ENCODE measurements at regions not wholly inside any gene's neighbourhood (a gene's known extent, or its start where the extent isn't known, plus 50 kb on each side); places are given as distances from the start of the nearest gene placed in this dataset.

DNA sequence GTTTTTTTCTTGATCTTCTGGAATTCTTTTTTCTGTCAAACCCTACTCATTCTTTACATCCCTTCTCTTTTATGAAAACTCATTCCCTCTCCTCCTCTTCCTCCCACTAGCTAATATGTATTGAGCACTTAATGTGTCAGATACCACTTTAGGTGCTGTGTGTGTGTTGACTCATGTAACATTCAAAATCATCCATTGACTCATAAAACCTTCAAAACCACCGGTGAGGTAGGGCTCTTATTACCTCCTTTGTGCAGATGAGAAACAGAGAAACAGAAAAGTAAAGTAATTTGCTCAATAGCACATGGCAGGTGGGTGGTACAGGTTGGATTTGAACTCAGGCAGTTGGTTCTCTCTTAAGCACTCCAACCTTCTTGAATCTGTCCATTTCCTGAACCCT lies 136.3 kb upstream of the NEDD9 start:
- DNase-seq (ENCODE audit: low spot score) (no peak), ATAC-seq (no peak)
- Mint-ChIP-seq H3K27me3 (ENCODE audit: low read depth) (no peaks in the 10 kb centered on the region; the same call in 1 of the 2 replicates), H3K27ac (no peak overlapping the region), H3K9me3 (peaks cover 8% of the 10 kb centered on the region), H3K4me1 (peaks cover 16% of the 10 kb centered on the region), H3K36me3 (no peaks in the 10 kb centered on the region), H3K4me3 (no peak overlapping the region)
- POLR2A ChIA-PET = no interaction called here
- CTCF ChIA-PET = no interaction called here
- TF ChIP-seq, protein P1, sequence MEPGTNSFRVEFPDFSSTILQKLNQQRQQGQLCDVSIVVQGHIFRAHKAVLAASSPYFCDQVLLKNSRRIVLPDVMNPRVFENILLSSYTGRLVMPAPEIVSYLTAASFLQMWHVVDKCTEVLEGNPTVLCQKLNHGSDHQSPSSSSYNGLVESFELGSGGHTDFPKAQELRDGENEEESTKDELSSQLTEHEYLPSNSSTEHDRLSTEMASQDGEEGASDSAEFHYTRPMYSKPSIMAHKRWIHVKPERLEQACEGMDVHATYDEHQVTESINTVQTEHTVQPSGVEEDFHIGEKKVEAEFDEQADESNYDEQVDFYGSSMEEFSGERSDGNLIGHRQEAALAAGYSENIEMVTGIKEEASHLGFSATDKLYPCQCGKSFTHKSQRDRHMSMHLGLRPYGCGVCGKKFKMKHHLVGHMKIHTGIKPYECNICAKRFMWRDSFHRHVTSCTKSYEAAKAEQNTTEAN (CRISPR knock-in tag; IDR thresholded peaks at IDR 0.05) = no peak
- TF ChIP-seq, protein P2, sequence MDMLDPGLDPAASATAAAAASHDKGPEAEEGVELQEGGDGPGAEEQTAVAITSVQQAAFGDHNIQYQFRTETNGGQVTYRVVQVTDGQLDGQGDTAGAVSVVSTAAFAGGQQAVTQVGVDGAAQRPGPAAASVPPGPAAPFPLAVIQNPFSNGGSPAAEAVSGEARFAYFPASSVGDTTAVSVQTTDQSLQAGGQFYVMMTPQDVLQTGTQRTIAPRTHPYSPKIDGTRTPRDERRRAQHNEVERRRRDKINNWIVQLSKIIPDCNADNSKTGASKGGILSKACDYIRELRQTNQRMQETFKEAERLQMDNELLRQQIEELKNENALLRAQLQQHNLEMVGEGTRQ (CRISPR knock-in tag; IDR thresholded peaks at IDR 0.05) = no peak
- TF ChIP-seq, protein P3, sequence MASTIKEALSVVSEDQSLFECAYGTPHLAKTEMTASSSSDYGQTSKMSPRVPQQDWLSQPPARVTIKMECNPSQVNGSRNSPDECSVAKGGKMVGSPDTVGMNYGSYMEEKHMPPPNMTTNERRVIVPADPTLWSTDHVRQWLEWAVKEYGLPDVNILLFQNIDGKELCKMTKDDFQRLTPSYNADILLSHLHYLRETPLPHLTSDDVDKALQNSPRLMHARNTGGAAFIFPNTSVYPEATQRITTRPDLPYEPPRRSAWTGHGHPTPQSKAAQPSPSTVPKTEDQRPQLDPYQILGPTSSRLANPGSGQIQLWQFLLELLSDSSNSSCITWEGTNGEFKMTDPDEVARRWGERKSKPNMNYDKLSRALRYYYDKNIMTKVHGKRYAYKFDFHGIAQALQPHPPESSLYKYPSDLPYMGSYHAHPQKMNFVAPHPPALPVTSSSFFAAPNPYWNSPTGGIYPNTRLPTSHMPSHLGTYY (CRISPR knock-in tag; IDR thresholded peaks at IDR 0.05) = no peak
- TF ChIP-seq NFE2L1 (CRISPR knock-in tag; IDR thresholded peaks at IDR 0.05) (no peak), ZNF396 (CRISPR knock-in tag; IDR thresholded peaks at IDR 0.05; ENCODE audit: borderline replicate concordance) (no peak), ZNF416 (CRISPR knock-in tag; IDR thresholded peaks at IDR 0.05) (no peak), TEAD4 (CRISPR knock-in tag; IDR thresholded peaks at IDR 0.05) (no peak), ZNF219 (CRISPR knock-in tag; IDR thresholded peaks at IDR 0.05; ENCODE audit: borderline replicate concordance) (no peak), EMX1 (CRISPR knock-in tag; IDR thresholded peaks at IDR 0.05) (no peak), RORB (CRISPR knock-in tag; IDR thresholded peaks at IDR 0.05) (no peak), CBFB (CRISPR knock-in tag; IDR thresholded peaks at IDR 0.05; ENCODE audit: low read depth) (no peak), FOXP1 (CRISPR knock-in tag; IDR thresholded peaks at IDR 0.05; ENCODE audit: borderline replicate concordance) (no peak), ZNF317 (CRISPR knock-in tag; IDR thresholded peaks at IDR 0.05; ENCODE audit: borderline replicate concordance, low read depth) (no peak)
- TF ChIP-seq, protein P4, sequence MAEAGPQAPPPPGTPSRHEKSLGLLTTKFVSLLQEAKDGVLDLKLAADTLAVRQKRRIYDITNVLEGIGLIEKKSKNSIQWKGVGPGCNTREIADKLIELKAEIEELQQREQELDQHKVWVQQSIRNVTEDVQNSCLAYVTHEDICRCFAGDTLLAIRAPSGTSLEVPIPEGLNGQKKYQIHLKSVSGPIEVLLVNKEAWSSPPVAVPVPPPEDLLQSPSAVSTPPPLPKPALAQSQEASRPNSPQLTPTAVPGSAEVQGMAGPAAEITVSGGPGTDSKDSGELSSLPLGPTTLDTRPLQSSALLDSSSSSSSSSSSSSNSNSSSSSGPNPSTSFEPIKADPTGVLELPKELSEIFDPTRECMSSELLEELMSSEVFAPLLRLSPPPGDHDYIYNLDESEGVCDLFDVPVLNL (CRISPR knock-in tag; IDR thresholded peaks at IDR 0.05; ENCODE audit: borderline replicate concordance, low read depth) = no peak
- TF ChIP-seq, protein P5, sequence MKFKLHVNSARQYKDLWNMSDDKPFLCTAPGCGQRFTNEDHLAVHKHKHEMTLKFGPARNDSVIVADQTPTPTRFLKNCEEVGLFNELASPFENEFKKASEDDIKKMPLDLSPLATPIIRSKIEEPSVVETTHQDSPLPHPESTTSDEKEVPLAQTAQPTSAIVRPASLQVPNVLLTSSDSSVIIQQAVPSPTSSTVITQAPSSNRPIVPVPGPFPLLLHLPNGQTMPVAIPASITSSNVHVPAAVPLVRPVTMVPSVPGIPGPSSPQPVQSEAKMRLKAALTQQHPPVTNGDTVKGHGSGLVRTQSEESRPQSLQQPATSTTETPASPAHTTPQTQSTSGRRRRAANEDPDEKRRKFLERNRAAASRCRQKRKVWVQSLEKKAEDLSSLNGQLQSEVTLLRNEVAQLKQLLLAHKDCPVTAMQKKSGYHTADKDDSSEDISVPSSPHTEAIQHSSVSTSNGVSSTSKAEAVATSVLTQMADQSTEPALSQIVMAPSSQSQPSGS (CRISPR knock-in tag; IDR thresholded peaks at IDR 0.05; ENCODE audit: borderline replicate concordance, low read depth) = no peak
- TF ChIP-seq, protein P6, sequence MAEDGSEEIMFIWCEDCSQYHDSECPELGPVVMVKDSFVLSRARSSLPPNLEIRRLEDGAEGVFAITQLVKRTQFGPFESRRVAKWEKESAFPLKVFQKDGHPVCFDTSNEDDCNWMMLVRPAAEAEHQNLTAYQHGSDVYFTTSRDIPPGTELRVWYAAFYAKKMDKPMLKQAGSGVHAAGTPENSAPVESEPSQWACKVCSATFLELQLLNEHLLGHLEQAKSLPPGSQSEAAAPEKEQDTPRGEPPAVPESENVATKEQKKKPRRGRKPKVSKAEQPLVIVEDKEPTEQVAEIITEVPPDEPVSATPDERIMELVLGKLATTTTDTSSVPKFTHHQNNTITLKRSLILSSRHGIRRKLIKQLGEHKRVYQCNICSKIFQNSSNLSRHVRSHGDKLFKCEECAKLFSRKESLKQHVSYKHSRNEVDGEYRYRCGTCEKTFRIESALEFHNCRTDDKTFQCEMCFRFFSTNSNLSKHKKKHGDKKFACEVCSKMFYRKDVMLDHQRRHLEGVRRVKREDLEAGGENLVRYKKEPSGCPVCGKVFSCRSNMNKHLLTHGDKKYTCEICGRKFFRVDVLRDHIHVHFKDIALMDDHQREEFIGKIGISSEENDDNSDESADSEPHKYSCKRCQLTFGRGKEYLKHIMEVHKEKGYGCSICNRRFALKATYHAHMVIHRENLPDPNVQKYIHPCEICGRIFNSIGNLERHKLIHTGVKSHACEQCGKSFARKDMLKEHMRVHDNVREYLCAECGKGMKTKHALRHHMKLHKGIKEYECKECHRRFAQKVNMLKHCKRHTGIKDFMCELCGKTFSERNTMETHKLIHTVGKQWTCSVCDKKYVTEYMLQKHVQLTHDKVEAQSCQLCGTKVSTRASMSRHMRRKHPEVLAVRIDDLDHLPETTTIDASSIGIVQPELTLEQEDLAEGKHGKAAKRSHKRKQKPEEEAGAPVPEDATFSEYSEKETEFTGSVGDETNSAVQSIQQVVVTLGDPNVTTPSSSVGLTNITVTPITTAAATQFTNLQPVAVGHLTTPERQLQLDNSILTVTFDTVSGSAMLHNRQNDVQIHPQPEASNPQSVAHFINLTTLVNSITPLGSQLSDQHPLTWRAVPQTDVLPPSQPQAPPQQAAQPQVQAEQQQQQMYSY (CRISPR knock-in tag; IDR thresholded peaks at IDR 0.05) = no peak
- TF ChIP-seq, protein P7, sequence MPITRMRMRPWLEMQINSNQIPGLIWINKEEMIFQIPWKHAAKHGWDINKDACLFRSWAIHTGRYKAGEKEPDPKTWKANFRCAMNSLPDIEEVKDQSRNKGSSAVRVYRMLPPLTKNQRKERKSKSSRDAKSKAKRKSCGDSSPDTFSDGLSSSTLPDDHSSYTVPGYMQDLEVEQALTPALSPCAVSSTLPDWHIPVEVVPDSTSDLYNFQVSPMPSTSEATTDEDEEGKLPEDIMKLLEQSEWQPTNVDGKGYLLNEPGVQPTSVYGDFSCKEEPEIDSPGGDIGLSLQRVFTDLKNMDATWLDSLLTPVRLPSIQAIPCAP (CRISPR knock-in tag; IDR thresholded peaks at IDR 0.05) = no peak
- TF ChIP-seq, protein P8, sequence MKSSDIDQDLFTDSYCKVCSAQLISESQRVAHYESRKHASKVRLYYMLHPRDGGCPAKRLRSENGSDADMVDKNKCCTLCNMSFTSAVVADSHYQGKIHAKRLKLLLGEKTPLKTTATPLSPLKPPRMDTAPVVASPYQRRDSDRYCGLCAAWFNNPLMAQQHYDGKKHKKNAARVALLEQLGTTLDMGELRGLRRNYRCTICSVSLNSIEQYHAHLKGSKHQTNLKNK (CRISPR knock-in tag; IDR thresholded peaks at IDR 0.05) = no peak
- TF ChIP-seq, protein P9, sequence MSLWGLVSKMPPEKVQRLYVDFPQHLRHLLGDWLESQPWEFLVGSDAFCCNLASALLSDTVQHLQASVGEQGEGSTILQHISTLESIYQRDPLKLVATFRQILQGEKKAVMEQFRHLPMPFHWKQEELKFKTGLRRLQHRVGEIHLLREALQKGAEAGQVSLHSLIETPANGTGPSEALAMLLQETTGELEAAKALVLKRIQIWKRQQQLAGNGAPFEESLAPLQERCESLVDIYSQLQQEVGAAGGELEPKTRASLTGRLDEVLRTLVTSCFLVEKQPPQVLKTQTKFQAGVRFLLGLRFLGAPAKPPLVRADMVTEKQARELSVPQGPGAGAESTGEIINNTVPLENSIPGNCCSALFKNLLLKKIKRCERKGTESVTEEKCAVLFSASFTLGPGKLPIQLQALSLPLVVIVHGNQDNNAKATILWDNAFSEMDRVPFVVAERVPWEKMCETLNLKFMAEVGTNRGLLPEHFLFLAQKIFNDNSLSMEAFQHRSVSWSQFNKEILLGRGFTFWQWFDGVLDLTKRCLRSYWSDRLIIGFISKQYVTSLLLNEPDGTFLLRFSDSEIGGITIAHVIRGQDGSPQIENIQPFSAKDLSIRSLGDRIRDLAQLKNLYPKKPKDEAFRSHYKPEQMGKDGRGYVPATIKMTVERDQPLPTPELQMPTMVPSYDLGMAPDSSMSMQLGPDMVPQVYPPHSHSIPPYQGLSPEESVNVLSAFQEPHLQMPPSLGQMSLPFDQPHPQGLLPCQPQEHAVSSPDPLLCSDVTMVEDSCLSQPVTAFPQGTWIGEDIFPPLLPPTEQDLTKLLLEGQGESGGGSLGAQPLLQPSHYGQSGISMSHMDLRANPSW (CRISPR knock-in tag; conservative IDR thresholded peaks at IDR 0.05; ENCODE audit: low read depth) = no peak

Measured in WTC11 (cell line).